Vagina (tissue), 2 donors: ENCODE measurements at regions not wholly inside any gene's neighbourhood (a gene's known extent, or its start where the extent isn't known, plus 50 kb on each side); places are given as distances from the start of the nearest gene placed in this dataset.

Source experiments
- DNase-seq, 2 donors: peaks; one replicate each; pipeline ENCODE4 v3.0.0-alpha.2; 2017; ENCODE audit errors: extremely low spot score in 2 of 2
- H3K27ac ChIP-seq: fragments of 200-600 bp; sonication (generic); one replicate; pipeline ENCODE4 v1.5.1; 2019
- H3K27me3 ChIP-seq: fragments of 200-600 bp; sonication (generic); one replicate; pipeline ENCODE4 v1.5.1; 2019
- H3K36me3 ChIP-seq, 2 donors: fragments of 200-600 bp; sonication (generic); one replicate each; pipeline ENCODE4 v1.5.1; 2017 to 2019
- H3K4me1 ChIP-seq: fragments of 200-600 bp; sonication (generic); one replicate; pipeline ENCODE4 v1.5.1; 2019
- H3K4me3 ChIP-seq, 2 donors: fragments of 200-600 bp; sonication (generic); 1 replicate in 1 of 2; 2 replicates in 1 of 2; pipeline ENCODE4 v1.5.1; 2016 to 2019
- H3K9me3 ChIP-seq: fragments of 200-600 bp; sonication (generic); one replicate; pipeline ENCODE4 v1.5.1; 2019
- CTCF ChIP-seq, 3 experiments: fragments of 450-650 bp in 2 of 3; fragments of 200-600 bp in 1 of 3; sonication (generic) in 1 of 3; IDR thresholded peaks; one replicate each; pipeline ENCODE4 v1.5.1; 2017 to 2019; ENCODE audit warnings: antibody characterized with exemption in 3 of 3, mild to moderate bottlenecking in 2 of 3, moderate library complexity in 2 of 3
- POLR2A ChIP-seq, 2 donors: fragments of 450-650 bp; IDR thresholded peaks; one replicate each; pipeline ENCODE4 v1.6.1; 2017; ENCODE audit warnings: antibody characterized with exemption in 2 of 2, mild to moderate bottlenecking in 2 of 2, moderate library complexity in 2 of 2
- POLR2AphosphoS5 ChIP-seq, 2 donors: sonication (generic); formaldehyde crosslinking; IDR thresholded peaks; one replicate each; pipeline ENCODE4 v1.9.0; 2017; ENCODE audit warnings: antibody characterized with exemption in 2 of 2, mild to moderate bottlenecking in 2 of 2, low read depth in 1 of 2; ENCODE audit not compliant: insufficient read depth in 1 of 2
- intact Hi-C: fragments of 100-400 bp; cut with DNase I; formaldehyde crosslinking; loops from one replicate; pipeline ENCODE4 v1.15.1; 2023

GRCh38 chr12:124379938-124380754, 85.3 kb downstream of the RFLNA start:
- DNase-seq, result peak in 1 of 2 donors; percentile 95
- H3K4me3 ChIP-seq, result peak overlapping the region in 1 of 2 donors; percentile 1

GRCh38 chr12:124379379-124379937, 84.6 kb downstream of the RFLNA start:
- DNase-seq, result no peak
- H3K4me1 ChIP-seq, result peaks cover 49% of the 10 kb centered on the region
- peak overlapping the region; percentile 84 for H3K27ac ChIP-seq
- intact Hi-C loops, result no loop called here
- TF ChIP-seq POLR2A (IDR thresholded peaks at IDR 0.05) (no peak), CTCF (IDR thresholded peaks at IDR 0.05) (no peak), POLR2AphosphoS5 (IDR thresholded peaks at IDR 0.05; ENCODE audit: insufficient read depth in 1 of 2, low read depth in 1 of 2) (no peak)
- no peaks in the 10 kb centered on the region for H3K27me3 ChIP-seq
- no peak overlapping the region for H3K4me3 ChIP-seq
- H3K9me3 ChIP-seq, result no peaks in the 10 kb centered on the region
- H3K36me3 ChIP-seq, result peaks cover 0 to 27% of the 10 kb centered on the region in 2 donors

More at GRCh38 chr12:124379938-124380754, 85.3 kb downstream of the RFLNA start:
- Histone ChIP-seq H3K27me3 (no peaks in the 10 kb centered on the region), H3K4me1 (peaks cover 52% of the 10 kb centered on the region), H3K36me3 (peaks cover 0 to 34% of the 10 kb centered on the region in 2 donors), H3K27ac (peak overlapping the region; percentile 84), H3K9me3 (no peaks in the 10 kb centered on the region)
- intact Hi-C loops, result loop anchor here (2.0 kb wide), 1 partner anchor 187 kb away; the partner anchor contains the start of gene NCOR2
- TF ChIP-seq CTCF (IDR thresholded peaks at IDR 0.05) (peak; percentile 15 to 77 (median 33)), POLR2AphosphoS5 (IDR thresholded peaks at IDR 0.05; ENCODE audit: insufficient read depth in 1 of 2, low read depth in 1 of 2) (peak; percentile 72 to 93), POLR2A (IDR thresholded peaks at IDR 0.05) (no peak)

- Histone ChIP-seq H3K4me1 (peaks cover 49% of the 10 kb centered on the region), H3K27ac (peak overlapping the region; percentile 84), H3K4me3 (no peak overlapping the region), H3K36me3 (peaks cover 0 to 26% of the 10 kb centered on the region in 2 donors), H3K9me3 (no peaks in the 10 kb centered on the region), H3K27me3 (no peaks in the 10 kb centered on the region)
- intact Hi-C loops, result no loop called here
- DNase-seq, result no peak
- TF ChIP-seq CTCF (IDR thresholded peaks at IDR 0.05) (no peak), POLR2A (IDR thresholded peaks at IDR 0.05) (no peak), POLR2AphosphoS5 (IDR thresholded peaks at IDR 0.05; ENCODE audit: insufficient read depth in 1 of 2, low read depth in 1 of 2) (no peak)
Observed at GRCh38 chr12:124378926-124379325, 84.0 kb downstream of the RFLNA start.

- Histone ChIP-seq H3K4me1 (peaks cover 49% of the 10 kb centered on the region), H3K27me3 (no peaks in the 10 kb centered on the region), H3K4me3 (no peak overlapping the region), H3K36me3 (peaks cover 0 to 22% of the 10 kb centered on the region in 2 donors), H3K27ac (no peak overlapping the region), H3K9me3 (no peaks in the 10 kb centered on the region)
- TF ChIP-seq POLR2AphosphoS5 (IDR thresholded peaks at IDR 0.05; ENCODE audit: insufficient read depth in 1 of 2, low read depth in 1 of 2) (peak in 1 of 2 donors; percentile 19), CTCF (IDR thresholded peaks at IDR 0.05) (no peak)
- intact Hi-C loops, result no loop called here
- no peak for DNase-seq
Observed at GRCh38 chr12:124377981-124378509, 83.2 kb downstream of the RFLNA start.
